ENCODE measurements at regions not wholly inside any gene's neighbourhood (a gene's known extent, or its start where the extent isn't known, plus 50 kb on each side); places are given as distances from the start of the nearest gene placed in this dataset.

GRCh38 chr16:5386989-5387388, 289.4 kb upstream of the EEF2KMT start:
- DNase-seq (ENCODE audit: low read depth in 3 of 3) = no peak

GRCh38 chr16:5385811-5386210, 288.2 kb upstream of the EEF2KMT start:
- DNase-seq (ENCODE audit: low read depth in 3 of 3) = no peak

GRCh38 chr16:5385115-5385514, 287.5 kb upstream of the EEF2KMT start:
- no peak for DNase-seq (ENCODE audit: low read depth in 3 of 3)

GRCh38 chr16:5383737-5384136, 286.1 kb upstream of the EEF2KMT start:
- DNase-seq (ENCODE audit: low read depth in 3 of 3) = no peak

- no peak for DNase-seq (ENCODE audit: low read depth in 3 of 3)
Measured at GRCh38 chr16:5382484-5382883, 284.9 kb upstream of the EEF2KMT start.

GRCh38 chr16:5381481-5381880, 283.9 kb upstream of the EEF2KMT start:
- no peak for DNase-seq (ENCODE audit: low read depth in 3 of 3)

- DNase-seq (ENCODE audit: low read depth in 3 of 3) = no peak
Measured at GRCh38 chr16:5379954-5380353, 282.4 kb upstream of the EEF2KMT start.

- DNase-seq (ENCODE audit: low read depth in 3 of 3) = no peak
Measured at GRCh38 chr16:5378531-5378930, 280.9 kb upstream of the EEF2KMT start.

GRCh38 chr16:5377280-5377898, 279.8 kb upstream of the EEF2KMT start:
- DNase-seq (ENCODE audit: low read depth in 3 of 3) = no peak

- DNase-seq (ENCODE audit: low read depth in 3 of 3) = no peak
Measured at GRCh38 chr16:5374184-5374583, 276.6 kb upstream of the EEF2KMT start.

GRCh38 chr16:5367951-5368350, 270.4 kb upstream of the EEF2KMT start:
- DNase-seq (ENCODE audit: low read depth in 3 of 3) = no peak

GRCh38 chr16:5366126-5366525, 268.5 kb upstream of the EEF2KMT start:
- DNase-seq (ENCODE audit: low read depth in 3 of 3) = no peak

GRCh38 chr16:5364186-5364585, 266.6 kb upstream of the EEF2KMT start:
- DNase-seq (ENCODE audit: low read depth in 3 of 3) = no peak

GRCh38 chr16:5361322-5361721, 263.7 kb upstream of the EEF2KMT start:
- no peak for DNase-seq (ENCODE audit: low read depth in 3 of 3)

GRCh38 chr16:5354645-5355044, 257.1 kb upstream of the EEF2KMT start:
- DNase-seq (ENCODE audit: low read depth in 3 of 3) = no peak

- no peak for DNase-seq (ENCODE audit: low read depth in 3 of 3)
Measured at GRCh38 chr16:5349670-5350517, 252.3 kb upstream of the EEF2KMT start.

- no peak for DNase-seq (ENCODE audit: low read depth in 3 of 3)
Measured at GRCh38 chr16:5349101-5349500, 251.5 kb upstream of the EEF2KMT start.

GRCh38 chr16:5347561-5347960, 250.0 kb upstream of the EEF2KMT start:
- DNase-seq (ENCODE audit: low read depth in 3 of 3) = no peak

- no peak for DNase-seq (ENCODE audit: low read depth in 3 of 3)
Measured at GRCh38 chr16:5336941-5337340, 239.3 kb upstream of the EEF2KMT start.

- DNase-seq (ENCODE audit: low read depth in 3 of 3) = no peak
Measured at GRCh38 chr16:5333991-5334390, 236.4 kb upstream of the EEF2KMT start.

- DNase-seq (ENCODE audit: low read depth in 3 of 3) = no peak
Measured at GRCh38 chr16:5333126-5333525, 235.5 kb upstream of the EEF2KMT start.

GRCh38 chr16:5330058-5330457, 232.5 kb upstream of the EEF2KMT start:
- no peak for DNase-seq (ENCODE audit: low read depth in 3 of 3)

- no peak for DNase-seq (ENCODE audit: low read depth in 3 of 3)
Measured at GRCh38 chr16:5328546-5328945, 231.0 kb upstream of the EEF2KMT start.
